Islet precursor cell (in vitro differentiated cells): ENCODE measurements at regions not wholly inside any gene's neighbourhood (a gene's known extent, or its start where the extent isn't known, plus 50 kb on each side); places are given as distances from the start of the nearest gene placed in this dataset.
"Not testable (repeated sequence)": the region's sequence is repeated elsewhere in the genome, so short reads cannot be mapped to it uniquely, and the experiment has no call there.

Experiments used
- DNase-seq: peaks from one replicate; pipeline ENCODE4 v3.0.0-alpha.2; 2018

DNA sequence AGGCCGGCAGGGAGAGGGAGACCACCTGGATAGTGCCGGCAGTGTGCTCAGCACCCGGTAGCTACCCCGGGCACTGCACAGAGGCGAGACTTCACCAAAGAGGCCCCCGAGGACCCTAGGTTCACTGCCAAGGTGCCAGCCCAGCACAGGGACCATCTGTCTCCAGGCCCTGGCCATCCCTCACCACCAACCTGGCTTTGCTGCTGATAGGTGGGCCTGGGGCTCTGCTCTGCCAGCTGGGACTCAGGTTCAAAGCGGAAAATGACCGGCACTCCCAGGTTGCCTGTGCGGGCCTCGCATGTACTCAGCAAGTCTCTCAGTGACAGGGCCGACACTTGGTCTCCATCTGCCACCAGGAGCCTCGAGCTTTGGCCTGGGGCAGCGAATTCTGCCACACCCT lies 812.2 kb downstream of the BRD1 start:
- no peak for DNase-seq

DNA sequence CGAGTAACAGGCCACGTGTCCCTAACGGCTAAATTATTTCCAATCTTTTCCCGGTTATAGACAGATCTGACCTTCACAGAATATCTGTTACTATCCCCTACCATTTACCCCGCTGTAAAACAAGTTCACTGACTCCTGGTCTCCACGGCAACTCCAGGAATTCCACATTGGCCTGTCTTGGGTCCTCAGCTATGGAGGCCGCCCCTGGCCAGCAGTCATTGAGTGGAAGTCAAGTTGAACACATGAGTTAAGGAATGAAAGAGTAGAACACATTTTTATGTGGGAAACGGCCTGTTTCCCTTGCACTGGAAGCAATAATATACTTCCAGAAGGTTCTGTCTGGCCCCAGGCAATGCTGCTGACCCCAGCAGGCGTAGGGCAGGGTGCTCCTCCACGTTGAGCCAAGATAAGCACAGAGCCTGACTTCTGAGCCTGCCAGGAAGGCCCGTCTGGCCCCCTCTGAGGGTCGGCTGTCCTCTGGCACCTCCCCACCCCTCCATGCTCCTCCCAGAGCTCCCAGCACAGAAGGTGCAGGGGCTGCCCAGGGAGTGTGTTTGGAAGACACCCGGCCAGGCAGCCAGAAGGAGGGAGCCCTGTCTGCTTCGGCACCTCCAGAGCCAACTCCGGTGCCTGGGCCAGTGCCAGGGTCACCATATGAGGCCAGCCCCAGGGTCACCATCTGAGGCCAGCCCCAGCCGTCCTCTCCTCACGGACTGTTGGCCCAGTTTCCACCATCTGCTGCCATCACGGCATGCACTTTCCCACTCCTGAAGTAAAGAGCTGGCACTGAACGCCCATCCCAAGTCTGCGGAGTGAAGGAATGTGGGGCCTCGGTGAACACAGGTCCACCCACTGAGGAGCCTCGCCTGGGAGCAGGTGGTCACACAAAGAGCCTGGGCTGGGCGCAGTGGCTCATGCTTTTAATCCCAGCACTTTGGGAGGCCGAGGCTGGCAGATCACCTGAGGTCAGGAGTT lies 813.2 kb downstream of the BRD1 start:
- no peak for DNase-seq

DNA sequence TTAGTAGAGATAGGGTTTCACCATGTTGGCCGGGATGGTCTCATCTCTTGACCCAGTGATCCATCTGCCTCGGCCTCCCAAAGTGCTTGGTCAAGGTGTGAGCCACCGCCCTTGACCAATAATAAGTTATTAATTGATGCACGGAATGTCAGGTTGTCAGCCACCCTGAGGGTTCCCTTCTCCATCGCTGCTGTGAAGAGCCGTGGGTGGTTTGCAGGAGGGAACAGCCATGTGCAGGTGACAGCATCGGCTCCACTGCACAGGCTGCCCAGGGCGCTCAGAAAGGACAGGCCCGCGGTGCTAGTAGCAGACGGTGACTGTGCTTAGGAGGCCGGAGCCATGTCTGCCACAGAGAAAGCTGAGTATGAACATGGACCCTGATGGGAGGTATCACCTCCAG lies 814.0 kb downstream of the BRD1 start:
- DNase-seq: no peak

DNA sequence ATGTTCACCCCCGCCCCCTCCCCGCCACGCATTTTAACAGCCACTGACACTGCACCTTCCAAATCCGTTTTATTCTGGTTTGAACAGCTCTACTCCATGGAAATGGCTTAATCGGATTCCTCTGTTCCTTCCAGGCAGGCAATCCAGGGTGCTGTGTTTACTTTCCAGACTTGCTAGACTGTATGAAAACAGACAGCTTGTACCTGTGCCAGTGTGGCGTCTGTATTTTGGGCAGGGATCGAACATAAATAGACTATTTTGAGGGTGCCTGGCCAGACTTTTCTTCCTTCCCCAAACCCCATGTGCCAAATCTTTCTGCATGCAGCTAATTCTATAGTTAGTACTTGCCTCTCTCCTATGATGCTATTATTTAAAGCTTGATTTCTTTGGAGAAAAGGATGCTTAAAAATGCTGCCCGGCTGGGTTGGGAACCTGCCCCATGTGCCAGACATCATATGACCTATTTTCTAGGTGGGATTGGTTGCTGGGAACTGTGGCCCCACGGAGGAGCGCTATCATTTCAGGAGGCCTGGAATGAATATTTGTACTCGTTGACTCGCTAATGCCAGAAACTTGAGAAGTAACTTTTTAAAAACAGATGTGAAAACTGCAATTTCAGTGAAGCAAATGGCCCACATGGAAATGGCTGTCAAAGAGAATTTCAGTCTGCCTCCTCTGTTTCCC lies 814.8 kb downstream of the BRD1 start:
- no peak for DNase-seq

GRCh38 chr22:49011769-49012648 lies 815.7 kb downstream of the BRD1 start:
- peak; percentile 76 for DNase-seq

- DNase-seq: no peak
These were observed 816.3 kb downstream of the BRD1 start for GRCh38 chr22:49011379-49011768.

DNA sequence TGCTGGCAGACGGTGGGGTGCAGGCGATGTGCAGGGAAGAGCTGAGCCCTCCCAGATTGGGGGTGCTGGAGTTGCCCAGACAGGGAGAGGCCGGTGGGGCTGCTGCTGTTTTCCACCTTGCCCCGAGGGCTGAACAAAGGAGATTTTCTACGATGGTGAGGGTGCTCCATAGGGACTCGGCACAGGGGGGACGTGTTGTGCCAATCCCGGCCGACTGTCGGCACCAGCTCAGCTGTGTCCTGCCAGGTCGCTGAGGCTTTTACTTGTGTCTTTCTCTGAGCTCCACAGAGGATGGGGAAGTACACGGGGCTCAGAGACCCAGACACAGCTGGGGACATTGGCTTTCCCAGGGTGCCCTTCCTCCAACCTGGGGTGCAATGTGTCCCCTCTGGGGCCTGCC lies 816.8 kb downstream of the BRD1 start:
- no peak for DNase-seq

GRCh38 chr22:49010070-49010863 lies 817.4 kb downstream of the BRD1 start:
- no peak for DNase-seq

GRCh38 chr22:49009359-49010063 lies 818.2 kb downstream of the BRD1 start:
- no peak for DNase-seq

DNA sequence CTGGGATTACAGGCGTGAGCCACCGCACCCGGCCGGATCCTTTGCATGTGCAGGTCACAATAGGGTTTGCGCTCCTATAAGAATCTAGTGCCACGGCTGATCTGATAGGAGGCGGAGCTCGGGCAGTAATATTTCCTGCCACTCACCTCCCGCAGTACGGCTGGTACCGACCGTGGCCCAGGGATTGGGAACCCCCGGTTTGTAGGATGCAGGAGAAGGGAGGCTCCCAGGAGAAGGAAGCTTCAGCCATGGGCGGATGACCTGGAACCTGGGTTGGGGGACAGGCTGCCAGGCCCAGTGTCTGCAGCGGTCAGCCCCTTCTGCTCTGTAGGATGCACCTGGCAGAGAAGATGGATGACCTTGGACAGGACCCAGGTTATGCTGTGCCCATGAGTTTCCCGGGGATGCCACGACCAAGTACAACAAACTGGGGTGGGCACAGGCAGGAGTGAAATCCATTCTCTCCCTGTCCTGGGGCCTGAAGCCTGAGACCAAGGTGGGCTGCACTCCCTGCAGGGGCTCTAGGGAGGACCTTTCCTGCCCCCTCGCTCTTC lies 818.9 kb downstream of the BRD1 start:
- DNase-seq: no peak

- no peak for DNase-seq
These were observed 820.5 kb downstream of the BRD1 start for GRCh38 chr22:49007013-49007653.

DNA sequence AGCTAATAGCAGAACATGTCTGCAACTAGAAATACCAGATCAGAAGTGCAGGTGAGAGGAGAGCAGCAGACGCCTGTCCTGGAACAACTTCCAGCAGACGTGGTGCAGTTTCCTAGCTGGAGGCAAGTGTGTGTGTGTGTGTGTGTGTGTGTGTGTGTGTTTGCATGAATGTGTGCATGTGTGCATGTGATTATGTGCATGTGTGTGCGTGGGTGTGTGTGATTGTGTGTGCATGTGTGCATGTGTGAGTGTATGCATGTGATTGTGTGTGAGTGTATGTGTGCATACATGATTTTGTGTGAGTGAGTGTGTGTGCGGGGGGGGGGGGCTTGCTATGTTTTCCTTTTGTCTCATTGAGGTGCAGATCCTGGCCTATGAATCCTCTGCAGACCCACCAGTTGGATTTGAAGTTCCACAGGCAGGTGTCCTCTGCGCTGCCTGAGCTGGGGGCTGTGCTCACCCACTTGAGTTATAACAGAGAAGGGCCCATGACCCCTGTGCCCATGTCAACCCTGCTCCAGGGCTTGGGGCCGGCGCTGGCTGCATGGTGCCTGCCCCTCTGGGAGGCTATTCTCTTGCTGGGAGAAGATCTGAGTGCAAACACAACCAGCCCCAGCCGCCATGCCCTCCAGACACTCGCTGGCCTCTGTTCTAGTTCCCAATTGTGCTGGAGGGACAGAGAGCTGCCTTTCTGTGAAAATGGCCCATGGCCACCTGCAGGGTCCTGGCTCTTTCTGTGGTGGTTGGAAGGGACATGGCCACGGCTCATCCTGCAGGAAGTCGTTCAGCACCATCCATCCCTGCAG lies 821.3 kb downstream of the BRD1 start:
- no peak for DNase-seq

GRCh38 chr22:49005557-49005956 lies 822.1 kb downstream of the BRD1 start:
- no peak for DNase-seq

GRCh38 chr22:49004484-49005399 lies 822.9 kb downstream of the BRD1 start:
- DNase-seq: no peak

- not testable (repeated sequence) for DNase-seq
These were observed 830.1 kb downstream of the BRD1 start for GRCh38 chr22:48997605-48998004.

DNA sequence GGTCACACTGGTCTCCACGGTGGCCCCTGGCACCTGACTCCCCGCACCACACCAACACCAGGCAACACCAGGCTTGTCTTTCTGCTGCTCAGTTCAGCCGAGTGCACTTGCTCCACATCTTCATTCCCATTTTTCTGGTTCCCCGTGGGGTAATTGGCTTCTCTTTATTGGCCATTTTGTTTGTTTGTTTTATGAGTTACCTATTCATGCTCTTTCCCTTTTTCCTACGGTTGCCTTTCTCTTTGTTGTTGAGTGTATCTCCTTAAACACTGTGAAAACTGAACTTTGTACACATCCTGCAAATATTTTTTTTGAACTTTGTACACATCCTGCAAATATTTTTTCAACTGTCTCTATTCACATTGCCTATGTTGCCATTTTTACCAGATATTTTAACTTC lies 834.0 kb downstream of the BRD1 start:
- no peak for DNase-seq

DNA sequence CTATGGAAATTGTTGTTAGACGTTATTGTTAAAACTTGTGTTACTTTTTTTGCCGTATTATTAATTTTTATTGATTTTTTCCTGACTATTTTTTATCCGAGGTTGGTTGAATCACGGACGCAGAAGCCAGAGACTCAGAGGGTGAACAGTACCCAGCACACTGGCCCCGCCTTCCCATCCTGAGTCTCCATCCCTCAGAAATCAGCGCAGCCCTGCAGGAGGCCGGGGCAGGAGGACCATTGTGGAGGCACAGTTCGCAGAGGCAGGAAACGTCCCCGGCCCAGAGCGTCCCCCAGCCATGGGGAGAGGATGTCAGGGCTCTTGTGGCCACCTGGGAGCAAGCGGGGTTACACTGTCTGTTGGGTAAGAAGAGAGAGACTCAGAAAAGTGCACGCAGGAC lies 843.0 kb downstream of the BRD1 start:
- DNase-seq: no peak

- no peak for DNase-seq
These were observed 845.3 kb downstream of the BRD1 start for GRCh38 chr22:48982321-48982905.
